Activated naive CD4-positive, alpha-beta T cell treated with anti-CD3 and anti-CD28 coated beads, Interleukin-2, amount 10 ng/mL, durations not matched to agents 7 days and 5 days (primary cell): ENCODE measurements at regions not wholly inside any gene's neighbourhood (a gene's known extent, or its start where the extent isn't known, plus 50 kb on each side); places are given as distances from the start of the nearest gene placed in this dataset.

Source experiments
- CTCF ChIA-PET: fragments of 350-600 bp; sonication (Branson Sonifier 250); formaldehyde crosslinking; loops from one replicate; lab custom pipeline; 2021; ENCODE audit warnings: antibody characterized with exemption; lab: Charles Lee
- DNase-seq: peaks from one replicate; pipeline ENCODE4 v3.0.0-alpha.2; 2020
- H3K27ac Mint-ChIP-seq: one replicate; pipeline ENCODE4 v1.8.0; 2021; ENCODE audit warnings: mild to moderate bottlenecking, moderate library complexity, mixed read lengths
- H3K27me3 Mint-ChIP-seq: one replicate; pipeline ENCODE4 v1.8.0; 2021; ENCODE audit warnings: mild to moderate bottlenecking, mixed read lengths
- H3K36me3 Mint-ChIP-seq: one replicate; pipeline ENCODE4 v1.8.0; 2021; ENCODE audit warnings: mixed read lengths
- H3K4me1 Mint-ChIP-seq: one replicate; pipeline ENCODE4 v1.8.0; 2021; ENCODE audit warnings: mixed read lengths
- H3K4me3 Mint-ChIP-seq: one replicate; pipeline ENCODE4 v1.8.0; 2021; ENCODE audit warnings: mild to moderate bottlenecking, moderate library complexity, mixed read lengths
- H3K9me3 Mint-ChIP-seq: one replicate; pipeline ENCODE4 v1.8.0; 2021; ENCODE audit warnings: mixed read lengths

GRCh38 chr22:49577168-49578060, 250.3 kb downstream of the BRD1 start:
- CTCF ChIA-PET: no interaction called here
- Mint-ChIP-seq H3K27ac (no peak overlapping the region), H3K4me3 (no peak overlapping the region), H3K27me3 (no peaks in the 10 kb centered on the region), H3K9me3 (peaks cover 2% of the 10 kb centered on the region), H3K4me1 (no peaks in the 10 kb centered on the region), H3K36me3 (peaks cover 3% of the 10 kb centered on the region)
- DNase-seq: peak; percentile 14

- Mint-ChIP-seq H3K4me3 (no peak overlapping the region), H3K27me3 (no peaks in the 10 kb centered on the region), H3K36me3 (peaks cover 3% of the 10 kb centered on the region), H3K27ac (no peak overlapping the region), H3K4me1 (no peaks in the 10 kb centered on the region), H3K9me3 (peaks cover 2% of the 10 kb centered on the region)
- CTCF ChIA-PET: interaction anchor here (0.7 kb wide), 1 partner anchor 100 kb away, joined by 3 read pairs; no protein-coding TSS in a partner anchor
- peak; percentile 7 for DNase-seq
These were observed 251.2 kb downstream of the BRD1 start for GRCh38 chr22:49576241-49577141.

- H3K9me3 Mint-ChIP-seq: peaks cover 2% of the 10 kb centered on the region
- peaks cover 3% of the 10 kb centered on the region for H3K36me3 Mint-ChIP-seq
- CTCF ChIA-PET: no interaction called here
- H3K27ac Mint-ChIP-seq: no peak overlapping the region
- no peak for DNase-seq
- H3K4me1 Mint-ChIP-seq: no peaks in the 10 kb centered on the region
- H3K4me3 Mint-ChIP-seq: no peak overlapping the region
- no peaks in the 10 kb centered on the region for H3K27me3 Mint-ChIP-seq
These were observed 252.0 kb downstream of the BRD1 start for GRCh38 chr22:49575703-49576081.

GRCh38 chr22:49574881-49575702, 252.6 kb downstream of the BRD1 start:
- CTCF ChIA-PET: no interaction called here

GRCh38 chr22:49574205-49574880, 253.3 kb downstream of the BRD1 start:
- Mint-ChIP-seq H3K4me3 (no peak overlapping the region), H3K27me3 (no peaks in the 10 kb centered on the region), H3K4me1 (no peaks in the 10 kb centered on the region), H3K9me3 (peaks cover 1% of the 10 kb centered on the region), H3K27ac (no peak overlapping the region), H3K36me3 (peaks cover 3% of the 10 kb centered on the region)
- CTCF ChIA-PET: no interaction called here
- peak; percentile 15 for DNase-seq

More at GRCh38 chr22:49574881-49575702, 252.6 kb downstream of the BRD1 start:
- peak; percentile 17 for DNase-seq
- Mint-ChIP-seq H3K4me3 (no peak overlapping the region), H3K36me3 (peaks cover 3% of the 10 kb centered on the region), H3K9me3 (peaks cover 2% of the 10 kb centered on the region), H3K27ac (no peak overlapping the region), H3K27me3 (no peaks in the 10 kb centered on the region), H3K4me1 (no peaks in the 10 kb centered on the region)

- H3K4me1 Mint-ChIP-seq: no peaks in the 10 kb centered on the region
- H3K4me3 Mint-ChIP-seq: no peak overlapping the region
- H3K27ac Mint-ChIP-seq: no peak overlapping the region
- CTCF ChIA-PET: no interaction called here
- no peaks in the 10 kb centered on the region for H3K9me3 Mint-ChIP-seq
- H3K27me3 Mint-ChIP-seq: no peaks in the 10 kb centered on the region
- DNase-seq: peak; percentile 4
- no peaks in the 10 kb centered on the region for H3K36me3 Mint-ChIP-seq
These were observed 254.4 kb downstream of the BRD1 start for GRCh38 chr22:49573109-49573765.

GRCh38 chr22:49571326-49571725, 256.3 kb downstream of the BRD1 start:
- H3K27me3 Mint-ChIP-seq: no peaks in the 10 kb centered on the region
- no peaks in the 10 kb centered on the region for H3K36me3 Mint-ChIP-seq
- no peaks in the 10 kb centered on the region for H3K9me3 Mint-ChIP-seq
- CTCF ChIA-PET: no interaction called here
- DNase-seq: peak; percentile 8
- no peak overlapping the region for H3K27ac Mint-ChIP-seq
- no peaks in the 10 kb centered on the region for H3K4me1 Mint-ChIP-seq
- H3K4me3 Mint-ChIP-seq: no peak overlapping the region

- no peaks in the 10 kb centered on the region for H3K9me3 Mint-ChIP-seq
- H3K4me3 Mint-ChIP-seq: no peak overlapping the region
- no peaks in the 10 kb centered on the region for H3K27me3 Mint-ChIP-seq
- H3K4me1 Mint-ChIP-seq: no peaks in the 10 kb centered on the region
- peak; percentile 13 for DNase-seq
- no peaks in the 10 kb centered on the region for H3K36me3 Mint-ChIP-seq
- no peak overlapping the region for H3K27ac Mint-ChIP-seq
- CTCF ChIA-PET: no interaction called here
These were observed 257.4 kb downstream of the BRD1 start for GRCh38 chr22:49570032-49570848.

- no peaks in the 10 kb centered on the region for H3K9me3 Mint-ChIP-seq
- H3K27ac Mint-ChIP-seq: no peak overlapping the region
- DNase-seq: peak; percentile 10
- no peaks in the 10 kb centered on the region for H3K4me1 Mint-ChIP-seq
- no peak overlapping the region for H3K4me3 Mint-ChIP-seq
- no peaks in the 10 kb centered on the region for H3K27me3 Mint-ChIP-seq
- H3K36me3 Mint-ChIP-seq: no peaks in the 10 kb centered on the region
- CTCF ChIA-PET: no interaction called here
These were observed 258.2 kb downstream of the BRD1 start for GRCh38 chr22:49569286-49570031.

- Mint-ChIP-seq H3K27me3 (no peaks in the 10 kb centered on the region), H3K9me3 (no peaks in the 10 kb centered on the region), H3K27ac (no peak overlapping the region), H3K36me3 (no peaks in the 10 kb centered on the region), H3K4me3 (no peak overlapping the region), H3K4me1 (no peaks in the 10 kb centered on the region)
- DNase-seq: peak; percentile 14
- CTCF ChIA-PET: no interaction called here
These were observed 258.9 kb downstream of the BRD1 start for GRCh38 chr22:49568751-49569285.

- H3K9me3 Mint-ChIP-seq: no peaks in the 10 kb centered on the region
These were observed 259.5 kb downstream of the BRD1 start for GRCh38 chr22:49567899-49568750.

More at GRCh38 chr22:49567899-49568750, 259.5 kb downstream of the BRD1 start:
- Mint-ChIP-seq H3K36me3 (no peaks in the 10 kb centered on the region), H3K4me3 (no peak overlapping the region), H3K4me1 (no peaks in the 10 kb centered on the region), H3K27me3 (no peaks in the 10 kb centered on the region), H3K27ac (no peak overlapping the region)
- DNase-seq: peak; percentile 11
- CTCF ChIA-PET: no interaction called here
